ENCODE measurements at regions not wholly inside any gene's neighbourhood (a gene's known extent, or its start where the extent isn't known, plus 50 kb on each side); places are given as distances from the start of the nearest gene placed in this dataset.

DNA sequence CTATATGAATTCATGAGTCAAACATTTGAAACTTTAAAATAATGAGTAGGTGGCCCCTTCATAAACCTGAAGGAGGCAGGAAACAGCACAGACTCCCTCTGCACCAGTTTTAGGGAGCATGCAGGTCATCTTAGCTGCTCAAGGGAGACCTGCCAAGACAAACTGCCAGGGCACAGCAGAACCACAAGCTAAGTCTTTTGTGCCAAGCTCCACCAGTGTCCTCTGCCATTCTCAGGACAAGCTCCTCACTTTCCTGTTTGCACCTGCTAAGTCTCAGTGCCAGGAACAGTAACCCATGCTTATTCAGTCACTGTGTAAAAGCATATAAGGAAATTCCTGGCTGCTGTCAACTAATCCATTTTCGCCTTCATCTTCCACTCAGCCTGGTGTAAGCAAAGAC, 368.9 kb downstream of the SEC16B start:
- TF ChIP-seq CTCF (conservative IDR thresholded peaks at IDR 0.05; ENCODE audit: low read depth, low read length), result no peak
- no peak for TF ChIP-seq EZH2phosphoT487 (IDR thresholded peaks at IDR 0.05; ENCODE audit: borderline replicate concordance, low read length)

All from PC-3 (cell line).